CD4-positive, alpha-beta memory T cell (primary cell): ENCODE measurements at regions not wholly inside any gene's neighbourhood (a gene's known extent, or its start where the extent isn't known, plus 50 kb on each side); places are given as distances from the start of the nearest gene placed in this dataset.

ENCODE experiments used
- CTCF ChIA-PET: fragments of 350-600 bp; sonication (Branson Sonifier 250); formaldehyde crosslinking; loops from one replicate; lab custom pipeline; 2021; ENCODE audit warnings: inconsistent platforms; ENCODE audit not compliant: partially characterized antibody; lab: Charles Lee
- POLR2A ChIA-PET: fragments of 350-600 bp; sonication (Branson Sonifier 250); formaldehyde crosslinking; loops from one replicate; lab custom pipeline; 2021; ENCODE audit not compliant: partially characterized antibody; lab: Charles Lee
- DNase-seq, 5 donors: peaks; one replicate each; pipeline versions ENCODE4 v3.0.0 to v3.0.0-alpha.2; 2020 to 2022; ENCODE audit warnings: mixed read lengths in 1 of 5
- H3K27ac ChIP-seq: one replicate; pipeline ENCODE4 v1.7.0; 2013; ENCODE audit warnings: low read depth, low read length
- H3K27me3 ChIP-seq: 2 replicates; pipeline ENCODE4 v1.7.0; 2013; ENCODE audit warnings: mild to moderate bottlenecking, low read length, moderate library complexity; ENCODE audit not compliant: insufficient read depth
- H3K36me3 ChIP-seq: 2 replicates; pipeline ENCODE4 v1.7.0; 2013; ENCODE audit warnings: mild to moderate bottlenecking, low read length, moderate library complexity; ENCODE audit not compliant: insufficient read depth
- H3K4me1 ChIP-seq: 2 replicates; pipeline ENCODE4 v1.7.0; 2013; ENCODE audit warnings: mild to moderate bottlenecking, low read length, moderate library complexity; ENCODE audit not compliant: insufficient read depth
- H3K4me3 ChIP-seq, 2 donors: one replicate each; pipeline ENCODE4 v1.7.0; 2013; ENCODE audit warnings: low read length in 2 of 2, mild to moderate bottlenecking in 1 of 2
- H3K9me3 ChIP-seq, 2 donors: one replicate each; pipeline ENCODE4 v1.7.0; 2013; ENCODE audit warnings: low read length in 2 of 2, control low read depth in 1 of 2; ENCODE audit not compliant: control insufficient read depth in 1 of 2
- H3K27ac Mint-ChIP-seq, 7 donors: one replicate each; pipeline ENCODE4 v1.8.0; 2020 to 2021; ENCODE audit warnings: mixed read lengths in 7 of 7, mild to moderate bottlenecking in 6 of 7, inconsistent platforms in 3 of 7, moderate library complexity in 3 of 7
- H3K27me3 Mint-ChIP-seq, 2 donors: one replicate each; pipeline ENCODE4 v1.8.0; 2020 to 2021; ENCODE audit warnings: mixed read lengths in 2 of 2
- H3K36me3 Mint-ChIP-seq, 2 donors: one replicate each; pipeline ENCODE4 v1.8.0; 2020 to 2021; ENCODE audit warnings: mixed read lengths in 2 of 2, inconsistent platforms in 1 of 2, mild to moderate bottlenecking in 1 of 2
- H3K4me1 Mint-ChIP-seq, 4 donors: one replicate each; pipeline ENCODE4 v1.8.0; 2020 to 2021; ENCODE audit warnings: mixed read lengths in 4 of 4, mild to moderate bottlenecking in 1 of 4
- H3K4me3 Mint-ChIP-seq, 8 donors: one replicate each; pipeline ENCODE4 v1.8.0; 2020 to 2021; ENCODE audit warnings: mixed read lengths in 8 of 8, mild to moderate bottlenecking in 7 of 8, moderate library complexity in 6 of 8, inconsistent platforms in 3 of 8
- H3K9me3 Mint-ChIP-seq, 8 donors: one replicate each; pipeline ENCODE4 v1.8.0; 2020 to 2021; ENCODE audit warnings: mixed read lengths in 8 of 8, mild to moderate bottlenecking in 5 of 8, inconsistent platforms in 3 of 8, moderate library complexity in 1 of 8
- intact Hi-C: fragments of 100-400 bp; cut with micrococcal nuclease; formaldehyde crosslinking; loops from one replicate; pipeline ENCODE4 v1.15.1; 2023

- Mint-ChIP-seq H3K9me3 (peaks cover 0 to 8% (median 2%) of the 10 kb centered on the region in 8 donors), H3K27me3 (no peaks in the 10 kb centered on the region), H3K36me3 (no peaks in the 10 kb centered on the region), H3K4me3 (no peak overlapping the region), H3K27ac (no peak overlapping the region), H3K4me1 (no peaks in the 10 kb centered on the region)
- POLR2A ChIA-PET = no interaction called here
- H3K27ac ChIP-seq = no peak overlapping the region
- intact Hi-C loops = no loop called here
- CTCF ChIA-PET = no interaction called here
- H3K27me3 ChIP-seq = no peaks in the 10 kb centered on the region
- no peak for DNase-seq
- H3K9me3 ChIP-seq = no peaks in the 10 kb centered on the region
- H3K4me3 ChIP-seq = no peak overlapping the region
- no peaks in the 10 kb centered on the region for H3K36me3 ChIP-seq
- H3K4me1 ChIP-seq = no peaks in the 10 kb centered on the region
Measured at GRCh38 chr5:145162626-145163025, 672.5 kb downstream of the PRELID2 start.

GRCh38 chr5:145161391-145161790 lies 673.8 kb downstream of the PRELID2 start:
- Mint-ChIP-seq H3K9me3 (peaks cover 0 to 12% (median 2%) of the 10 kb centered on the region in 8 donors), H3K27me3 (no peaks in the 10 kb centered on the region), H3K4me1 (no peaks in the 10 kb centered on the region), H3K4me3 (no peak overlapping the region), H3K36me3 (no peaks in the 10 kb centered on the region), H3K27ac (no peak overlapping the region)
- ChIA-PET POLR2A (no interaction called here), CTCF (no interaction called here)
- H3K4me1 ChIP-seq = no peaks in the 10 kb centered on the region
- no peaks in the 10 kb centered on the region for H3K36me3 ChIP-seq
- no peak overlapping the region for H3K27ac ChIP-seq
- no peak for DNase-seq
- intact Hi-C loops = no loop called here
- H3K27me3 ChIP-seq = no peaks in the 10 kb centered on the region
- no peaks in the 10 kb centered on the region for H3K9me3 ChIP-seq
- no peak overlapping the region for H3K4me3 ChIP-seq

- Mint-ChIP-seq H3K27ac (no peak overlapping the region), H3K9me3 (peaks cover 0 to 12% (median 2%) of the 10 kb centered on the region in 8 donors), H3K4me1 (no peaks in the 10 kb centered on the region), H3K36me3 (no peaks in the 10 kb centered on the region), H3K4me3 (no peak overlapping the region), H3K27me3 (no peaks in the 10 kb centered on the region)
- POLR2A ChIA-PET = no interaction called here
- Histone ChIP-seq H3K4me1 (no peaks in the 10 kb centered on the region), H3K4me3 (no peak overlapping the region), H3K9me3 (no peaks in the 10 kb centered on the region), H3K27me3 (no peaks in the 10 kb centered on the region), H3K27ac (no peak overlapping the region), H3K36me3 (no peaks in the 10 kb centered on the region)
- CTCF ChIA-PET = no interaction called here
- no peak for DNase-seq
- intact Hi-C loops = no loop called here
Measured at GRCh38 chr5:145160679-145161078, 674.5 kb downstream of the PRELID2 start.

- Histone ChIP-seq H3K4me3 (no peak overlapping the region), H3K9me3 (no peaks in the 10 kb centered on the region), H3K27ac (no peak overlapping the region), H3K27me3 (no peaks in the 10 kb centered on the region), H3K4me1 (no peaks in the 10 kb centered on the region), H3K36me3 (no peaks in the 10 kb centered on the region)
- no peak overlapping the region for H3K27ac Mint-ChIP-seq
- H3K9me3 Mint-ChIP-seq = peaks cover 0 to 11% (median 3%) of the 10 kb centered on the region in 8 donors
- no peaks in the 10 kb centered on the region for H3K36me3 Mint-ChIP-seq
- POLR2A ChIA-PET = no interaction called here
- no peaks in the 10 kb centered on the region for H3K27me3 Mint-ChIP-seq
- CTCF ChIA-PET = no interaction called here
- no peaks in the 10 kb centered on the region for H3K4me1 Mint-ChIP-seq
- intact Hi-C loops = no loop called here
- H3K4me3 Mint-ChIP-seq = no peak overlapping the region
- no peak for DNase-seq
Measured at GRCh38 chr5:145158730-145159129, 676.4 kb downstream of the PRELID2 start.

- intact Hi-C loops = no loop called here
- ChIA-PET CTCF (no interaction called here), POLR2A (no interaction called here)
- H3K36me3 ChIP-seq = no peaks in the 10 kb centered on the region
- Mint-ChIP-seq H3K4me1 (no peaks in the 10 kb centered on the region), H3K9me3 (peaks cover 0 to 9% (median under 1%) of the 10 kb centered on the region in 8 donors), H3K36me3 (no peaks in the 10 kb centered on the region), H3K4me3 (no peak overlapping the region), H3K27me3 (no peaks in the 10 kb centered on the region), H3K27ac (no peak overlapping the region)
- no peak overlapping the region for H3K4me3 ChIP-seq
- DNase-seq = no peak
- H3K27ac ChIP-seq = no peak overlapping the region
- H3K4me1 ChIP-seq = no peaks in the 10 kb centered on the region
- H3K9me3 ChIP-seq = no peaks in the 10 kb centered on the region
- H3K27me3 ChIP-seq = no peaks in the 10 kb centered on the region
Measured at GRCh38 chr5:145157841-145158240, 677.3 kb downstream of the PRELID2 start.

- DNase-seq = no peak
- intact Hi-C loops = no loop called here
- no peaks in the 10 kb centered on the region for H3K27me3 Mint-ChIP-seq
- no peak overlapping the region for H3K27ac Mint-ChIP-seq
- peaks cover 0 to 15% (median 9%) of the 10 kb centered on the region in 8 donors for H3K9me3 Mint-ChIP-seq
- Histone ChIP-seq H3K4me3 (no peak overlapping the region), H3K27me3 (no peaks in the 10 kb centered on the region), H3K36me3 (no peaks in the 10 kb centered on the region), H3K4me1 (no peaks in the 10 kb centered on the region), H3K9me3 (no peaks in the 10 kb centered on the region), H3K27ac (no peak overlapping the region)
- H3K4me3 Mint-ChIP-seq = no peak overlapping the region
- no peaks in the 10 kb centered on the region for H3K4me1 Mint-ChIP-seq
- ChIA-PET POLR2A (no interaction called here), CTCF (no interaction called here)
- no peaks in the 10 kb centered on the region for H3K36me3 Mint-ChIP-seq
Measured at GRCh38 chr5:145141534-145141933, 693.6 kb downstream of the PRELID2 start.

- H3K4me1 Mint-ChIP-seq = no peaks in the 10 kb centered on the region
- intact Hi-C loops = no loop called here
Measured at GRCh38 chr5:145130996-145131395, 704.1 kb downstream of the PRELID2 start.

GRCh38 chr5:145129797-145130196 lies 705.3 kb downstream of the PRELID2 start:
- H3K36me3 Mint-ChIP-seq = no peaks in the 10 kb centered on the region
- no peak overlapping the region for H3K27ac Mint-ChIP-seq
- no peaks in the 10 kb centered on the region for H3K27me3 ChIP-seq
- intact Hi-C loops = no loop called here
- H3K36me3 ChIP-seq = no peaks in the 10 kb centered on the region
- ChIA-PET CTCF (no interaction called here), POLR2A (no interaction called here)
- H3K27me3 Mint-ChIP-seq = no peaks in the 10 kb centered on the region
- H3K4me1 Mint-ChIP-seq = no peaks in the 10 kb centered on the region
- H3K27ac ChIP-seq = no peak overlapping the region
- no peak for DNase-seq
- peaks cover 0 to 14% (median 5%) of the 10 kb centered on the region in 8 donors for H3K9me3 Mint-ChIP-seq
- no peaks in the 10 kb centered on the region for H3K9me3 ChIP-seq
- H3K4me3 Mint-ChIP-seq = no peak overlapping the region
- H3K4me3 ChIP-seq = no peak overlapping the region
- H3K4me1 ChIP-seq = no peaks in the 10 kb centered on the region

More at GRCh38 chr5:145130996-145131395, 704.1 kb downstream of the PRELID2 start:
- H3K27ac ChIP-seq = no peak overlapping the region
- no peaks in the 10 kb centered on the region for H3K4me1 ChIP-seq
- DNase-seq = no peak
- Mint-ChIP-seq H3K4me3 (no peak overlapping the region), H3K27ac (no peak overlapping the region), H3K36me3 (no peaks in the 10 kb centered on the region), H3K27me3 (no peaks in the 10 kb centered on the region), H3K9me3 (peaks cover 2 to 14% (median 6%) of the 10 kb centered on the region in 8 donors)
- ChIA-PET CTCF (no interaction called here), POLR2A (no interaction called here)
- H3K36me3 ChIP-seq = no peaks in the 10 kb centered on the region
- no peaks in the 10 kb centered on the region for H3K27me3 ChIP-seq
- no peak overlapping the region for H3K4me3 ChIP-seq
- no peaks in the 10 kb centered on the region for H3K9me3 ChIP-seq
